ENCODE measurements at regions not wholly inside any gene's neighbourhood (a gene's known extent, or its start where the extent isn't known, plus 50 kb on each side); places are given as distances from the start of the nearest gene placed in this dataset.

DNA sequence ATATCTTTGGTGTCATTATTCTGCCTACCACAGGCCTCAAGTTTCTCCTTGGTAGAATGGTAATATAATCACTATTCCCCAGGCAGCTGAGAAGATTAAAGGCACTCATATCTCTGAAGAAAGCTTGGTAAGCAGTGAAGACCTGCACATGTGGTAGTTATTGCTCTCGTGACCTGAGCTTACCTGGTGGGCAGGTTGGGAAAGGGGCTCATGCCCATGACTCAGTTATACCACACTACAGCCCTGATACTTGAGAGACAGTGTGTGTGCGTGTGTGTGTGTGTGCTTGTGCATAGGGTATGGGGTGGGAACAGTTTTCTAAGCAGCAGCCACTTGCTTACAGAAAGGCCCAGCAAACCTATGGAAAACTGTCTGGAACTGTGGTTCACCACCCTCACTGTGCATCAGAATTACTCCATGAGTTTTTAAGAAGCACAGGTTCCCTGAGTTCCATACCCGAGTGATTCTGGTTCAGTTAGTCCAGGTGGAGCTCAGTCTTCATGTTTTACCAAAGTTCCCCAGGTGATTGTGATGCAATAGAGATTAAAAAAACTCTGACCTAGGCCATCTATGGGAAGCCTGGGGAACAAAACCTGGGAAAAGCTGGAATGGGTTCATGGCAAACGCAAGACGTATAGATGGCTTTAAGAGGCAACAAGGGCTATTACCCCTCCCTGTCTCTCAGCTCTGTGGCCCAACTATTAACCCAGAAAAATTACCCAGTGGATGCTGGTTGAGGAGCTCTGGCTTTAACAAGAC, 79.0 kb upstream of the ZBED5 start:
- TF ChIP-seq EZH2 (IDR thresholded peaks at IDR 0.05; ENCODE audit: borderline replicate concordance) (no peak), CTCF (IDR thresholded peaks at IDR 0.05; ENCODE audit: poor library complexity) (no peak)

Measured in hepatocyte (in vitro differentiated cells).